Fibroblast of skin of back (primary cell): ENCODE measurements at regions not wholly inside any gene's neighbourhood (a gene's known extent, or its start where the extent isn't known, plus 50 kb on each side); places are given as distances from the start of the nearest gene placed in this dataset.
"Not testable (repeated sequence)": the region's sequence is repeated elsewhere in the genome, so short reads cannot be mapped to it uniquely, and the experiment has no call there.

ENCODE experiments used
- DNase-seq: peaks from one replicate; pipeline ENCODE4 v3.0.0-alpha.2; 2013

GRCh38 chr1:98325646-98326440 lies 335.7 kb upstream of the SNX7 start:
- DNase-seq: peak; percentile 97

DNA sequence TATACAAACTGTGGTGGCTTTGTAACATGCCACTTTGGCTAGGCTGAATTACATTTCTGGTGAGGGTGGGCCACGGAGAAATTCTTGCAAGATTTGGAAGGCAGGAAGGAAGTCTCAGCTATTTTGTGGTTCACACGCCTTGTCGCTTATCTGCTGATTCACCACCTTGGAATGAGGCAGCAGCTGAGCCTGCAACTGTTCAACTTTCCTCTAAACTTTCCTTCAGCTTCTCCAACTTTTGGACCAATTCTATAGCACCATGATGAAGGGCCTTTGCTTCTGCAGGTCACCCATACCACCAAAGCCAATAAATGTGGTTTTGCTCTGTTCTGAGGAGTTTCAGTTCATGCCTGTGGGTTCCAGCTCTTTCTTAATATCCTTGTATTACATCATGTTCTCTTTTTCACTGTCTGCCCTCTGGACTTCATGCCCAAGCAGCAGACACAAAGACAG lies 337.6 kb upstream of the SNX7 start:
- DNase-seq: peak; percentile 98

DNA sequence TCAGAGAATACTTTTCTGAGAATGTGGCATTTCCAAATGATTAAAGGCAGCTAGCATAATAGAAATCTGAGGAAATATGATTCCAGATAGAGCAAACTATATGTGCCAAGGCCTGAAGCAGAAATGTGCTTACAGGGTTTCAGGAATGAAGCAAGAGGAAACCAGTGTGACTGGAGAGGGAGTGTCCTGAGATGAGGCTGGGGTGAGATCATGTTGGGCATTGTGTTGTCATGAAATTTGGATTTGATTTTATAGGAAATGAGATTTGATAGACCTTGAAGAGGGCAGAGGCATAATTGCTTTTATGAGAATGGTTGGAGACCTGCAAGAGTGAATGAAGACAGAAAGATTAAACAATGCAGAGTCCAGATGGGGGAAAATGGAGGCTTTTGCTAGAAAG lies 338.1 kb upstream of the SNX7 start:
- peak; percentile 91 for DNase-seq

GRCh38 chr1:98322966-98323365 lies 338.6 kb upstream of the SNX7 start:
- DNase-seq: peak; percentile 78

GRCh38 chr1:98322086-98322485 lies 339.4 kb upstream of the SNX7 start:
- DNase-seq: peak; percentile 64

DNA sequence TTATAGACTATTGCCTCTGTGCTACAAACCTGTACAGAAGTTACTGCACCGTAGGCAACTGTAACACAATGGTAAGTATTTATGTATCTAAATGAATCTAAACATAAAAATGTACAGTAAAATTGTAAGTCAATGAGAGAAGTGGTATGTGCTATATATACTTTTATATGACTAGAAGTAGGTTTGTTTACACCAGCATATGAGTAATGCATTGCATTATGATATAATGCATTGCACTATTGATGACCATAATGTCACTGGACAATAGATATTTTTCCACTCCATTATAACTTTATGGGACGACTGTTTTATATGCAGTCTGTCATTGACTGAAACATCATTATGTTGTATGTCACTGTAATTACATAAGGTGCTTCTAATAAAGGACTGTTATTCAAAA lies 340.3 kb upstream of the SNX7 start:
- DNase-seq: no peak

- peak; percentile 78 for DNase-seq
Observed at GRCh38 chr1:98316286-98316905, 345.1 kb upstream of the SNX7 start.

DNA sequence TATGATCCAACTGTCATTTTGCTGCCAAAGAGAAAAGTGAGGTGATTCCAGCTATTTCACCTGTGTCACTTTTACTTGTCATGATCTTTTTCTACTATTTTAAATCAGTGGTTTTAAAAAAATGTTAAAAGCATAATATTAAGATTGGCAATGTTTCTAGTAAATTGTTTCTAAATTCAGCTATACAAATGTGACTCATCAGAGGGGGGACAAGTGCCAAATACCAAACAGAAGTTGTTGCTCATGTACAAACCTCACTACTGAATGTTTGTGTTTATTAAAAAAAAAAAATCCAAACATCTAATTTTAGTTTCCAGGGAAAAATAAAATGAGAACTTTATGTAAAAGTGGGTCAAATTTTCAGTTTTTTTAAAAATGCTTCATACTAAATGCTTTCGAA lies 346.2 kb upstream of the SNX7 start:
- DNase-seq: peak; percentile 82

GRCh38 chr1:98314601-98315000 lies 346.9 kb upstream of the SNX7 start:
- no peak for DNase-seq

- DNase-seq: no peak
Observed at GRCh38 chr1:98306517-98307089, 354.9 kb upstream of the SNX7 start.

GRCh38 chr1:98305362-98305761 lies 356.2 kb upstream of the SNX7 start:
- no peak for DNase-seq

- peak; percentile 19 for DNase-seq
Observed at GRCh38 chr1:98304888-98305287, 356.6 kb upstream of the SNX7 start.

- DNase-seq: no peak
Observed at GRCh38 chr1:98299861-98300260, 361.7 kb upstream of the SNX7 start.

DNA sequence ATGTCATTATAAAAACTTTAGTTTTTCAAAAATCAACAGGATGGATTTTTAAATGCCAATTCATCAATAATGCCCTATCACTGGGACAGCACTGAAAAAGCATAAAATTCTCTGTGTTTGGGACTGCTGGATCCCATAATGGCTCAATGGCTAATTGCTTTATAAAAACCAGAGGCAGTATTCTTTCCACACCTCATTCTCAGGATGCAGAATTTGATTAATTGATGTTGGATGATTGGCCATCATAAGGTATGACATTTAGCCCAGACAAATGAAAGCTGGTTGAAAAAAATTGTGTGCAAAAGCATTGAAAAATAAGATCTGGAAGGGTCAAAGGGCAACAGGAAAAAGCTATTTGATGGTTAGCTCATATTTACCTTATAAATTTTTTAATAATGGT lies 362.2 kb upstream of the SNX7 start:
- no peak for DNase-seq

GRCh38 chr1:98298319-98298718 lies 363.2 kb upstream of the SNX7 start:
- DNase-seq: no peak

DNA sequence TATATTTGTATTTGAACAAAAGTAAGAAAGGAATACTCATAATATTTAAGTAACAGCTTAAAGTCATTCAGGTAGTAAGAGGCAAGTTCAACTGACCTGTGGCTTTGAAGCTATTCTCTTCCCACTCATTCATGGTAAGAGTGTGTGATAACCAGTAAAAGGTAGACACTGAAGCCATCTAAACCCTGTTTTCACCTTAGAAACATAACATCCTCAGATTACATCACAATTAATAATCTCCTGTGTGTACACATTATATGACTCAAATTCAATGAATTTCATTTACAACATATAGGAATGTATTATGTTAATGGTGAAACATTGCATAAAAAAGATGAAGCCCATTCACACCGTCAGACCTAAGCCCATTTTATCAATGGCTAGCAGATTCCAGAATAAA lies 364.8 kb upstream of the SNX7 start:
- DNase-seq: no peak

DNA sequence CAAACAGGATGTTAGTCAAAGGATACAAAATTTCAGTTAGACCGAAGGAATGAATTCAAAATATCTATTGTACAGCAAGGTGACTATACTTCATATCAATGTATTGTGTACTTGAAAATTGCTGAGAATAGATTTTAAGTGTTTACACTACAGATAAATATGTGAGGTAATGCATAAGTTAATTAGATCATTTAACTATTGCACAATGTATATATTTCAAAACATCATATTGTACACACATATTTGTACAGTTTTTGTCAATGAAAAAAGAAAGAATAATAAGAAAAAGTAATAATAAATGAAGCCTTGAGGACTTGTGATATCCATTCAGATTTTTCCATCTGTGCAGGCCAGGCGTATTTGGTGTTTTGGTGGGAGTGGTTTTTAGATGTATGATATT lies 367.4 kb upstream of the SNX7 start:
- no peak for DNase-seq

GRCh38 chr1:98292994-98293393 lies 368.5 kb upstream of the SNX7 start:
- DNase-seq: no peak

DNA sequence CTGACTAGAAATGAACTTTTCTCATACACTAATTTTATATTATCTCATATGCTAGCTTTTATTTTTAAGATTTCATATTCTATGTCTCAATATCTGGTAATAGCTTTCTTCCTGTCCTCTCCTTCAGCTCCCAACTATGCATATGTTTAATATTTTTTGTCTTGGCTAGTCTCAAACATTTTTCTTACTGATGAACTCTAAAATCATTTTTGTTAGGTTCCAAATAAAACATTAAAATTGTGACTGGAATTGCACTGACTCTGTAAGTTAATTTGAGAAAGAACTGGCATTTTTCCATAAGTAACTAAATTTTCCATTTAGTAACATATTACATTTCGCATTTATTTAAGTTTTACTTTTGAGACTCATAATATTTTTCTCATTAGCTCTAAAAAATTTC lies 368.5 kb upstream of the DPYD start:
- peak; percentile 13 for DNase-seq

DNA sequence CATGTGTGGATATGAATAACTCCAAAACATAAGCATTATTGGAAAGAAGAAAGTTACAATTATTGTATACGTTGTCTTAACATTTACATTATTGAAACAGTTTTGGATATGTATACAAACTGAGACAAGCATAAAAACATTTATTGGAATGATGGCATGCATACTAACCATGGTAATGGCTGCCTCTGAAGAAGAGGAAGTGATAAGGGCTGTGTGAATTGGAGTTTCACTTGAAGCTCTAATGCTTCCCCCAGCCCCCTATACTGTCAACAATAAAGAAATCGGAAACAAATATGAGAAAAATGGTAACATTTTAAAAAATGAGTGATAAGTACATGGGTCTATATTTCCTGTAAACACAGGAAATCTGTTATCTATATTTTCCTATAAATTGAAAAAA lies 367.7 kb upstream of the DPYD start:
- no peak for DNase-seq

GRCh38 chr1:98287626-98288025 lies 366.8 kb upstream of the DPYD start:
- no peak for DNase-seq

DNA sequence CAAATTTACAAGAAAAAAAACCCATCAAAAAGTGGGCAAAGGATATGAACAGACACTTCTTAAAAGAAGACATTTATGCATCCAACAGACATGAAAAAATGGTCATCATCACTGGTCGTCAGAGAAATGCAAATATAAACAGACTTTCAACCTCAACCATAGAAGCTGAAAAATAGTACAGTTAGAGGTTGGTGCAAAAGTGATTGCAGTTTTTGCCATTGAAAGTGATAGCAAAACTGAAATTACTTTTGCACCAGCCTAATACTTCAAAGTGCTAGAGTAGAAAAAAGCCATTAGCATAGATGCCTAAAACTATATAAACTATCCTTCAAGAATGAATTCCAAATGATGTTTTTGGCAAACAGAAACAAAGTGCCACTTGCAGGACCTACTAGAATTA lies 365.8 kb upstream of the DPYD start:
- no peak for DNase-seq

- not testable (repeated sequence) for DNase-seq
Observed at GRCh38 chr1:98285286-98285685, 364.5 kb upstream of the DPYD start.

GRCh38 chr1:98280049-98280448 lies 359.2 kb upstream of the DPYD start:
- DNase-seq: no peak
